Neural cell (in vitro differentiated cells): ENCODE measurements at regions not wholly inside any gene's neighbourhood (a gene's known extent, or its start where the extent isn't known, plus 50 kb on each side); places are given as distances from the start of the nearest gene placed in this dataset.

Experiments used
- H2AFZ ChIP-seq: fragments of 200-600, 300-800 bp; sonication (generic), shearing (Covaris generic); 2 replicates; pipeline ENCODE4 v1.6.0; 2014; ENCODE audit warnings: low read depth, mild to moderate bottlenecking, antibody characterized with exemption, low read length, moderate library complexity
- H3F3A ChIP-seq: fragments of 200-600 bp; shearing (Covaris generic); 2 replicates; pipeline ENCODE4 v1.6.1; 2016; ENCODE audit warnings: mild to moderate bottlenecking, moderate library complexity, mixed read lengths, antibody characterized with exemption, low read length; ENCODE audit not compliant: insufficient read depth, poor library complexity, severe bottlenecking
- H3K27ac ChIP-seq: fragments of 200-600, 300-800 bp; sonication (generic), shearing (Covaris generic); 2 replicates; pipeline ENCODE4 v1.5.1; 2014; ENCODE audit warnings: mild to moderate bottlenecking, low read length, moderate library complexity
- H3K27me3 ChIP-seq: fragments of 300-800, 200-600 bp; sonication (generic), shearing (Covaris generic); 2 replicates; pipeline ENCODE4 v1.6.0; 2014; ENCODE audit warnings: mild to moderate bottlenecking, low read depth, low read length, moderate library complexity; ENCODE audit not compliant: insufficient read depth
- H3K36me3 ChIP-seq: fragments of 300-800, 200-600 bp; sonication (generic), shearing (Covaris generic); 2 replicates; pipeline ENCODE4 v1.5.1; 2014; ENCODE audit warnings: mild to moderate bottlenecking, antibody characterized with exemption, low read length, moderate library complexity; ENCODE audit not compliant: insufficient read depth
- H3K4me2 ChIP-seq: fragments of 300-800, 200-600 bp; sonication (generic), shearing (Covaris generic); 2 replicates; pipeline ENCODE4 v1.6.0; 2014; ENCODE audit warnings: mild to moderate bottlenecking, low read length
- H3K4me3 ChIP-seq: fragments of 300-800, 200-600 bp; sonication (generic), shearing (Covaris generic); 2 replicates; pipeline ENCODE4 v1.5.1; 2014; ENCODE audit warnings: mild to moderate bottlenecking, low read length, moderate library complexity
- H3K79me2 ChIP-seq: fragments of 200-600 bp; shearing (Covaris generic); replicated peaks from 2 replicates; pipeline ENCODE4 v1.6.0; 2014; ENCODE audit warnings: mild to moderate bottlenecking, low read length, moderate library complexity; ENCODE audit not compliant: insufficient read depth
- H3K9ac ChIP-seq: fragments of 300-800, 200-600 bp; sonication (generic), shearing (Covaris generic); 2 replicates; pipeline ENCODE4 v1.6.1; 2016; ENCODE audit warnings: mild to moderate bottlenecking, low read length, mixed read lengths
- H3K9me2 ChIP-seq: fragments of 200-600 bp; shearing (Covaris generic); 2 replicates; pipeline ENCODE4 v1.6.1; 2016; ENCODE audit warnings: mild to moderate bottlenecking, low read length, mixed read lengths; ENCODE audit not compliant: insufficient read depth
- H3K9me3 ChIP-seq: fragments of 200-600, 300-800 bp; sonication (generic), shearing (Covaris generic); 2 replicates; pipeline ENCODE4 v1.6.1; 2016; ENCODE audit warnings: mild to moderate bottlenecking, mixed run types, low read length, moderate library complexity, mixed read lengths
- H4K20me1 ChIP-seq: fragments of 200-600 bp; shearing (Covaris generic); 2 replicates; pipeline ENCODE4 v1.6.1; 2016; ENCODE audit warnings: mild to moderate bottlenecking, mixed run types; ENCODE audit not compliant: insufficient read depth
- CTCF ChIP-seq: fragments of 450-650 bp; IDR thresholded peaks from 2 replicates; pipeline ENCODE4 v1.5.1; 2014; ENCODE audit warnings: antibody characterized with exemption, mild to moderate bottlenecking, moderate library complexity; ENCODE audit not compliant: poor library complexity, severe bottlenecking
- EP300 ChIP-seq: fragments of 450-650 bp; conservative IDR thresholded peaks from 2 replicates; pipeline ENCODE4 v1.6.1; 2014; ENCODE audit warnings: antibody characterized with exemption, mild to moderate bottlenecking, moderate library complexity; ENCODE audit not compliant: poor library complexity, severe bottlenecking
- EZH2 ChIP-seq: fragments of 200-600, 300-800 bp; shearing (Covaris generic), sonication (generic); IDR thresholded peaks from 2 replicates; pipeline ENCODE4 v1.6.1; 2014; ENCODE audit warnings: antibody characterized with exemption, low read length, borderline replicate concordance, mild to moderate bottlenecking; ENCODE audit not compliant: insufficient read depth, poor library complexity, severe bottlenecking
- MXI1 ChIP-seq: fragments of 450-650 bp; conservative IDR thresholded peaks from 2 replicates; pipeline ENCODE4 v1.6.1; 2014; ENCODE audit warnings: antibody characterized with exemption, mild to moderate bottlenecking; ENCODE audit not compliant: poor library complexity, severe bottlenecking
- POLR2AphosphoS5 ChIP-seq: IDR thresholded peaks from 2 replicates; pipeline ENCODE4 v1.6.1; 2012
- RAD21 ChIP-seq: fragments of 450-650 bp; conservative IDR thresholded peaks from 2 replicates; pipeline ENCODE4 v1.6.1; 2014; ENCODE audit warnings: antibody characterized with exemption, mild to moderate bottlenecking, moderate library complexity
- REST ChIP-seq: IDR thresholded peaks from 2 replicates; pipeline ENCODE4 v1.6.1; 2012; ENCODE audit warnings: borderline replicate concordance
- SMC3 ChIP-seq: fragments of 450-650 bp; conservative IDR thresholded peaks from 2 replicates; pipeline ENCODE4 v1.6.1; 2014; ENCODE audit warnings: antibody characterized with exemption, mild to moderate bottlenecking, moderate library complexity; ENCODE audit not compliant: poor library complexity
- TAF1 ChIP-seq: IDR thresholded peaks from 2 replicates; pipeline ENCODE4 v1.6.1; 2012; ENCODE audit warnings: low read depth

GRCh38 chr5:66450988-66451387 lies 145.2 kb upstream of the MAST4 start:
- no peaks in the 10 kb centered on the region for H3K36me3 ChIP-seq
- no peaks in the 10 kb centered on the region for H3F3A ChIP-seq
- H3K4me3 ChIP-seq: no peak overlapping the region
- no peak overlapping the region for H3K4me2 ChIP-seq
- no peak overlapping the region for H3K9ac ChIP-seq
- H2AFZ ChIP-seq: no peak overlapping the region
- no peaks in the 10 kb centered on the region for H3K27me3 ChIP-seq
- H3K9me3 ChIP-seq: no peaks in the 10 kb centered on the region
- H3K79me2 ChIP-seq: no peaks in the 10 kb centered on the region
- no peak overlapping the region for H3K27ac ChIP-seq
- no peaks in the 10 kb centered on the region for H4K20me1 ChIP-seq
- no peaks in the 10 kb centered on the region for H3K9me2 ChIP-seq
- TF ChIP-seq SMC3: no peak
- no peak for TF ChIP-seq TAF1
- TF ChIP-seq POLR2AphosphoS5: peak; percentile 78
- TF ChIP-seq MXI1: no peak
- TF ChIP-seq RAD21: no peak
- TF ChIP-seq EZH2: no peak
- peak; percentile 75 for TF ChIP-seq EP300
- no peak for TF ChIP-seq CTCF
- peak; percentile 38 for TF ChIP-seq REST

- Histone ChIP-seq H3K9me2 (no peaks in the 10 kb centered on the region), H3F3A (no peaks in the 10 kb centered on the region), H3K36me3 (no peaks in the 10 kb centered on the region), H2AFZ (no peak overlapping the region), H3K27ac (no peak overlapping the region), H3K27me3 (no peaks in the 10 kb centered on the region), H3K4me2 (no peak overlapping the region), H3K9ac (no peak overlapping the region), H4K20me1 (no peaks in the 10 kb centered on the region), H3K4me3 (no peak overlapping the region), H3K79me2 (no peaks in the 10 kb centered on the region), H3K9me3 (no peaks in the 10 kb centered on the region)
- TF ChIP-seq CTCF (no peak), EP300 (no peak), TAF1 (no peak), REST (no peak), SMC3 (no peak), MXI1 (no peak), POLR2AphosphoS5 (no peak), RAD21 (no peak), EZH2 (no peak)
Measured at GRCh38 chr5:66452109-66452508, 144.1 kb upstream of the MAST4 start.
